Left ventricle myocardium superior (tissue), 1 donor: ENCODE measurements at regions not wholly inside any gene's neighbourhood (a gene's known extent, or its start where the extent isn't known, plus 50 kb on each side); places are given as distances from the start of the nearest gene placed in this dataset.

Experiments used
- ATAC-seq: fragments of 200-7000 bp; cut with Tn5 transposase; one replicate; pipeline ENCODE4 v1.9.1; 2020; ENCODE audit warnings: mild to moderate bottlenecking, moderate library complexity
- DNase-seq: peaks from one replicate; pipeline ENCODE4 v3.0.0-alpha.2; 2020
- intact Hi-C: fragments of 100-400 bp; cut with micrococcal nuclease; formaldehyde crosslinking; loops from one replicate; pipeline ENCODE4 v1.11.0; 2022
- donor health status: DM: no; HTN: yes; CAD: no; lungs with severe emphysema.

GRCh38 chr2:6446938-6447608 lies 418.6 kb downstream of the CMPK2 start:
- DNase-seq (no peak), ATAC-seq (no peak)
- intact Hi-C loops, result no loop called here

- DNase-seq (no peak), ATAC-seq (no peak)
- intact Hi-C loops, result no loop called here
Observed at GRCh38 chr2:6448893-6449292, 416.8 kb downstream of the CMPK2 start.

- DNase-seq (no peak), ATAC-seq (no peak)
- intact Hi-C loops, result no loop called here
Observed at GRCh38 chr2:6449343-6449742, 416.4 kb downstream of the CMPK2 start.

GRCh38 chr2:6452702-6453481 lies 412.8 kb downstream of the CMPK2 start:
- ATAC-seq (no peak), DNase-seq (no peak)
- intact Hi-C loops, result no loop called here

GRCh38 chr2:6454286-6454990 lies 411.3 kb downstream of the CMPK2 start:
- intact Hi-C loops, result no loop called here
- DNase-seq, result no peak
- no peak for ATAC-seq

GRCh38 chr2:6459138-6459537 lies 406.6 kb downstream of the CMPK2 start:
- intact Hi-C loops, result no loop called here
- no peak for ATAC-seq
- DNase-seq, result no peak

GRCh38 chr2:6470518-6470917 lies 395.2 kb downstream of the CMPK2 start:
- ATAC-seq, result no peak
- no peak for DNase-seq
- intact Hi-C loops, result no loop called here

- intact Hi-C loops, result no loop called here
- ATAC-seq (no peak), DNase-seq (no peak)
Observed at GRCh38 chr2:6471419-6471818, 394.3 kb downstream of the CMPK2 start.

GRCh38 chr2:6474161-6475140 lies 391.3 kb downstream of the CMPK2 start:
- DNase-seq, result no peak
- no peak for ATAC-seq
- intact Hi-C loops, result no loop called here

- ATAC-seq, result no peak
- intact Hi-C loops, result no loop called here
- DNase-seq, result no peak
Observed at GRCh38 chr2:6475155-6475940, 390.4 kb downstream of the CMPK2 start.

- no peak for DNase-seq
- ATAC-seq, result no peak
- intact Hi-C loops, result no loop called here
Observed at GRCh38 chr2:6480514-6480913, 385.2 kb downstream of the CMPK2 start.

- intact Hi-C loops, result no loop called here
- ATAC-seq (no peak), DNase-seq (no peak)
Observed at GRCh38 chr2:6482256-6482655, 383.5 kb downstream of the CMPK2 start.

- no peak for ATAC-seq
- no peak for DNase-seq
- intact Hi-C loops, result no loop called here
Observed at GRCh38 chr2:6487765-6488164, 377.9 kb downstream of the CMPK2 start.

- no peak for ATAC-seq
- no peak for DNase-seq
- intact Hi-C loops, result no loop called here
Observed at GRCh38 chr2:6492573-6492972, 373.1 kb downstream of the CMPK2 start.

- DNase-seq, result no peak
- intact Hi-C loops, result no loop called here
- no peak for ATAC-seq
Observed at GRCh38 chr2:6493266-6493665, 372.4 kb downstream of the CMPK2 start.

GRCh38 chr2:6493669-6494068 lies 372.0 kb downstream of the CMPK2 start:
- no peak for DNase-seq
- no peak for ATAC-seq

GRCh38 chr2:6495466-6495865 lies 370.2 kb downstream of the CMPK2 start:
- DNase-seq, result no peak
- intact Hi-C loops, result no loop called here
- ATAC-seq, result no peak

More at GRCh38 chr2:6493669-6494068, 372.0 kb downstream of the CMPK2 start:
- intact Hi-C loops, result no loop called here

GRCh38 chr2:6496376-6496775 lies 369.3 kb downstream of the CMPK2 start:
- ATAC-seq (no peak), DNase-seq (no peak)
- intact Hi-C loops, result no loop called here
